Mesendoderm (in vitro differentiated cells): ENCODE measurements at regions not wholly inside any gene's neighbourhood (a gene's known extent, or its start where the extent isn't known, plus 50 kb on each side); places are given as distances from the start of the nearest gene placed in this dataset.

ENCODE experiments used
- DNase-seq: peaks from one replicate; pipeline ENCODE4 v3.0.0; 2013
- H2AK5ac ChIP-seq: 2 replicates; pipeline ENCODE4 v1.6.1; 2013; ENCODE audit warnings: low read length, inconsistent platforms
- H2BK120ac ChIP-seq: 2 replicates; pipeline ENCODE4 v1.6.1; 2013; ENCODE audit warnings: low read depth, mild to moderate bottlenecking, low read length, moderate library complexity, mixed read lengths
- H2BK15ac ChIP-seq: replicated peaks from 2 replicates; pipeline ENCODE4 v1.6.1; 2013; ENCODE audit warnings: low read depth, mild to moderate bottlenecking, moderate library complexity
- H2BK5ac ChIP-seq: 2 replicates; pipeline ENCODE4 v1.6.1; 2013; ENCODE audit warnings: low read length, inconsistent platforms
- H3K18ac ChIP-seq: 2 replicates; pipeline ENCODE4 v1.6.1; 2013; ENCODE audit warnings: mild to moderate bottlenecking, low read length, mixed read lengths
- H3K23ac ChIP-seq: one replicate; pipeline ENCODE4 v1.6.1; 2013; ENCODE audit warnings: low read length
- H3K27ac ChIP-seq: 2 replicates; pipeline ENCODE4 v1.5.1; 2013; ENCODE audit warnings: low read depth, mild to moderate bottlenecking, inconsistent platforms, low read length, moderate library complexity
- H3K27me3 ChIP-seq: 2 replicates; pipeline ENCODE4 v1.6.1; 2013; ENCODE audit warnings: low read length, control low read depth, mild to moderate bottlenecking, inconsistent platforms; ENCODE audit not compliant: insufficient read depth, poor library complexity
- H3K36me3 ChIP-seq: 2 replicates; pipeline ENCODE4 v1.6.1; 2013; ENCODE audit warnings: low read length, inconsistent platforms; ENCODE audit not compliant: control insufficient read depth, insufficient read depth
- H3K4ac ChIP-seq: one replicate; pipeline ENCODE4 v1.6.1; 2013; ENCODE audit warnings: low read depth, mild to moderate bottlenecking, low read length, moderate library complexity
- H3K4me1 ChIP-seq: 2 replicates; pipeline ENCODE4 v1.6.1; 2013; ENCODE audit warnings: low read depth, low read length, inconsistent platforms; ENCODE audit not compliant: control insufficient read depth
- H3K4me2 ChIP-seq: 2 replicates; pipeline ENCODE4 v1.6.1; 2013; ENCODE audit warnings: low read length
- H3K4me3 ChIP-seq: 2 replicates; pipeline ENCODE4 v1.5.1; 2013; ENCODE audit warnings: mild to moderate bottlenecking, low read length
- H3K56ac ChIP-seq: one replicate; pipeline ENCODE4 v1.6.1; 2013; ENCODE audit warnings: low read length
- H3K79me1 ChIP-seq: 2 replicates; pipeline ENCODE4 v1.6.1; 2013; ENCODE audit warnings: low read length, inconsistent platforms
- H3K79me2 ChIP-seq: 2 replicates; pipeline ENCODE4 v1.6.1; 2013; ENCODE audit warnings: mild to moderate bottlenecking, low read length; ENCODE audit not compliant: control insufficient read depth, insufficient read depth
- H3K9ac ChIP-seq: 2 replicates; pipeline ENCODE4 v1.6.1; 2013; ENCODE audit warnings: low read length, inconsistent platforms
- H4K5ac ChIP-seq: one replicate; pipeline ENCODE4 v1.6.1; 2013; ENCODE audit warnings: low read length
- H4K8ac ChIP-seq: one replicate; pipeline ENCODE4 v1.6.1; 2013; ENCODE audit warnings: low read depth, mild to moderate bottlenecking, control low read depth, low read length, moderate library complexity
- WGBS: extraction: QIAGEN DNeasy Blood & Tissue Kit; methylation state at CpG from one replicate; pipeline ENCODE4 v1.1.7; 2013; ENCODE audit warnings: low lambda C conversion rate, missing lambda C conversion rate; ENCODE audit not compliant: insufficient coverage; ENCODE audit errors: extremely low coverage; 5-methylcytosine and 5-hydroxymethylcytosine counted together

DNA sequence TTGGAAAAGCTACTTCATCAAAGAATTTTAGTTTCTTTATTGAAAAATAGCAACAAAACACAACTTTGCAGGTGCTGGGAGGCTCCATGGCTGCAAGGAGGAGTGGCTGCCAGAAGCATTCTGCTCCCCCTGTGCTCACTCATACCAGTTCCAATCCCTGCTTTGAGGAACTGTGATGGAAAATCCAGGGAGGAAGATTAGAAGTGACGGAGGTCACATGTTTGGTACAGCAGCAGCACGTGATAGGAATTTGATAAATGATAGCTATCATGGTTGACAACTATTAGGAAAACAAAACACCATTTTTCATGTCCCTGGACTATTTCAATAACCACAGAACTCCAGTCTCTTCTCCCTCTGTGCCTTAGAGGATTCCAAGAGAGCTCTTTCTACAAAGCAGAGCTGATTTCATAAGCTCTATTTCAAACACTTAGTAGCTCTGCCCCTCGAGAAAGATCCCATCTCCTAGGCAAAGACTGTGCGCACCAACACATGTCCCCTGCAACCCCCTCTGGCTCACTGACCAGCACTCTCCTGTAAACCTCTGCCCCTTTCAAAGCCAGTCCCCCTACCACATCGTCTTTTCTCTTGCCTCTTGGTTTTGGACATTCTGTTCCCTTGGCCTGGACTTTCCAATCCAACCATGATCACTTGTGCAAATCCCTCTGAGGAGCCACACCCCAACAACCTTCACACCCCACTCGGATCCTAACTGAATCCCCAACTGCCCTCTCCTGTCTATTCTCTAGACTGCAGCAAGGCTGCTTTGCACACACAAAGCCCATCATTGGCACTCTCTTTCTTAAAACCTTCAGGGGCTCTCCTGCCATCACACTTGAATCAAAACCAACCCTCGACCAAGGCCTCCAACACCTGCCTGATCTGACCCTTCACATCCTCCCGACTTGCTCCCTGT lies 352.4 kb upstream of the PKDCC start:
- H3K27ac ChIP-seq, result no peak overlapping the region
- no peaks in the 10 kb centered on the region for H3K79me1 ChIP-seq
- no peak overlapping the region for H3K56ac ChIP-seq
- no peak overlapping the region for H2BK15ac ChIP-seq
- H3K18ac ChIP-seq, result no peak overlapping the region
- no peak overlapping the region for H2AK5ac ChIP-seq
- DNase-seq, result no peak
- H3K4me3 ChIP-seq, result no peak overlapping the region
- no peak overlapping the region for H4K8ac ChIP-seq
- no peak overlapping the region for H3K4ac ChIP-seq
- H3K36me3 ChIP-seq, result no peaks in the 10 kb centered on the region
- no peaks in the 10 kb centered on the region for H3K27me3 ChIP-seq
- H2BK5ac ChIP-seq, result no peak overlapping the region
- WGBS, result no CpG with 5 or more reads among the region's 8 CpGs
- no peaks in the 10 kb centered on the region for H3K79me2 ChIP-seq
- no peak overlapping the region for H3K9ac ChIP-seq
- H4K5ac ChIP-seq, result no peak overlapping the region
- no peaks in the 10 kb centered on the region for H3K4me1 ChIP-seq
- H3K23ac ChIP-seq, result no peak overlapping the region
- H2BK120ac ChIP-seq, result no peak overlapping the region
- no peak overlapping the region for H3K4me2 ChIP-seq

DNA sequence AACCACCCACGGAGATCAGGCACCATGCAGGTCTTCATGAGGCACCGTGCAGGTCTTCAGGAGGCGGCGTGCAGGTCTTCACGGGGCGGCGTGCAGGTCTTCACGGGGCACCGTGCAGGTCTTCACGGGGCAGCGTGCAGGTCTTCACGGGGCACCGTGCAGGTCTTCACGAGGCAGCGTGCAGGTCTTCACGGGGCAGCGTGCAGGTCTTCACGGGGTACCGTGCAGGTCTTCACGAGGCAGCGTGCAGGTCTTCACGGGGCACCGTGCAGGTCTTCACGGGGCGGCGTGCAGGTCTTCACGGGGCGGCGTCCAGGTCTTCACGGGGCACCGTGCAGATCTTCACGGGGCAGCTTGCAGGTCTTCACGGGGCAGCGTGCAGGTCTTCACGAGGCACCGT lies 350.4 kb upstream of the PKDCC start:
- Histone ChIP-seq H2AK5ac (no peak overlapping the region), H3K18ac (no peak overlapping the region), H4K8ac (no peak overlapping the region), H3K4me2 (no peak overlapping the region), H3K56ac (no peak overlapping the region), H4K5ac (no peak overlapping the region), H3K79me2 (no peaks in the 10 kb centered on the region), H2BK5ac (no peak overlapping the region), H3K4me3 (no peak overlapping the region), H3K27me3 (no peaks in the 10 kb centered on the region), H3K4ac (no peak overlapping the region), H2BK120ac (no peak overlapping the region), H3K23ac (no peak overlapping the region), H2BK15ac (no peak overlapping the region), H3K4me1 (no peaks in the 10 kb centered on the region), H3K79me1 (no peaks in the 10 kb centered on the region), H3K9ac (no peak overlapping the region), H3K36me3 (no peaks in the 10 kb centered on the region), H3K27ac (no peak overlapping the region)
- DNase-seq, result no peak
- WGBS, result no CpG with 5 or more reads among the region's 36 CpGs

DNA sequence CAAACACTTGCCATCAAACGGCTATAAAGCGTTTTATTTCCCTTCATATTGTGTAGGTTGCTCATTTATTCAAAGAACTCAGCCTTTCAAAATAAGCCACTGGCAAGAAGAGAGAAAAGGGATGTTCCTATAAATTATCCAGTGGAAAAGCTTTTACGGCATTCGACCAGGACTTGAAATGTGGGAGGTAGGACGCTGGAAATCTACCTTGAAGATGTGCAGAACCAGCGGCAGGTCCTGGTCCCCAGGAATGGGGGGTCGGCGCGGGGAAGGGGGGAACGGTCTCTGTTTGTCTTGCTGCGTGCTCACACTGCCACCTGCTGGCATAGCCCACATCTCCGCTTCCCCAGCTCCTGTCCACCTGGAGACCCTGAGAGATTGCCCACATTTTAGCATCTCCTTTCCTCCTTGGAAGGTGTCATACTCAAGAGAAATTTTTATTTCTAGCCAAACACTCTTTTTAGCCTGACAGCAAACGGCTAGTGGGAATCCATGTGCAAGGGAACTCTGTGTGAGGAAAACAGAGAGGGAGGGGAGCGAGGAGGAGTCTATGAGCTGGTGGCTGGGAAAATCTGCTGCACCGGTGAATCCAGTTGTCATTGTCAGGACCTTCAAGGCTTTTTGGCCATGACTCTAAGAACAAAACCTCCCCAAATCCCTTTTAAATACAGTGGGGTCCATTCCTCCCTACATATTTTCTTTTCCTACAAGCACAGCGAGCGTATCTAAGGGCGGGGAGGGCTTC lies 349.0 kb upstream of the PKDCC start:
- Histone ChIP-seq H3K79me1 (no peaks in the 10 kb centered on the region), H3K4me1 (no peaks in the 10 kb centered on the region), H3K36me3 (no peaks in the 10 kb centered on the region), H4K8ac (no peak overlapping the region), H2BK5ac (no peak overlapping the region), H4K5ac (no peak overlapping the region), H3K4me3 (no peak overlapping the region), H2BK15ac (no peak overlapping the region), H2AK5ac (no peak overlapping the region), H3K27ac (no peak overlapping the region), H3K4me2 (no peak overlapping the region), H3K9ac (no peak overlapping the region), H3K4ac (no peak overlapping the region), H3K79me2 (no peaks in the 10 kb centered on the region), H3K18ac (no peak overlapping the region), H3K27me3 (no peaks in the 10 kb centered on the region), H2BK120ac (no peak overlapping the region), H3K56ac (no peak overlapping the region), H3K23ac (no peak overlapping the region)
- WGBS, result no CpG with 5 or more reads among the region's 18 CpGs
- DNase-seq, result peak; percentile 47

DNA sequence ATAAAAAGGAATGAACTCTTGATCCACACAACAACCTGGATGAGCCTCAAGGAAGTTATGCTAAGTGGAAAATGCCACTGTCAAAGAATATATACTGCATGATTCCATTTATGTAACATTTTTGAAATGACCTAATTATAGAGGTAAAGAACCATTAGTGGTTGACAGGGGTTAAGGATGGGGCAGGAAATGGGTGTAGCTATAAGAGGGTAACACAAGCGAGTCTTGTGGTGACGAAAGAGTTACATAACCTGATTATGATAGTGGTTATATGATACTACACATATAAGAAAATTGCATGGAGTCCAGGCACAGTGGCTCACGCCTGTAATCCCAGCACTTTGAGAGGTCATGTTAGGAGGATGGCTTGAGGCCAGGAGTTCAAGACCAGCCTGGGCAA lies 346.6 kb upstream of the PKDCC start:
- Histone ChIP-seq H3K4me2 (no peak overlapping the region), H3K4me3 (no peak overlapping the region)
- no CpG with 5 or more reads among the region's 3 CpGs for WGBS

DNA sequence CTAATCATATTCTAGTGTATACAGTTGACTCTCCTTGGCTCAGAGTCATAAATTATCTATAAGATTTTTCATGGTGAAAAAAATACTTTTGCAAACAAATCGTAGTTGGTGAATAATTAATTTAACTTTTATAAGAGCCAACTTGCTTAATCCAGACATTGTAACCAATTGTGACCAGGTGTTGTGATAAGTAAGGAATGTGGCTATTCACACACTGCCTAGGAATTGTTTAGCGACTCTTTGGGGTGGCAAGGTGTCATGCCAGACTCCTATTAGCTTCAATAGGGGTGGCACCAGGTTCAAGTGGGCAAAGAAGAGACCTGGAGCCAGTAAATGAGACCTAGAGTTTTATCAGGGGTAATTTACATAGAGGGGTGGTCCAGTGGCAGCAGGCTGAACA lies 344.7 kb upstream of the PKDCC start:
- Histone ChIP-seq H3K4me1 (no peaks in the 10 kb centered on the region), H4K5ac (no peak overlapping the region), H2BK5ac (no peak overlapping the region), H3K56ac (no peak overlapping the region), H3K9ac (no peak overlapping the region), H3K4me2 (no peak overlapping the region), H2BK15ac (no peak overlapping the region), H3K79me1 (no peaks in the 10 kb centered on the region), H3K27me3 (no peaks in the 10 kb centered on the region), H3K4me3 (no peak overlapping the region), H4K8ac (no peak overlapping the region), H2BK120ac (no peak overlapping the region), H3K79me2 (no peaks in the 10 kb centered on the region), H3K36me3 (no peaks in the 10 kb centered on the region), H3K23ac (no peak overlapping the region), H3K18ac (no peak overlapping the region), H3K4ac (no peak overlapping the region), H2AK5ac (no peak overlapping the region), H3K27ac (no peak overlapping the region)
- DNase-seq, result no peak
- WGBS, result no CpG with 5 or more reads among the region's 2 CpGs

More for the DNA sequence above, 346.6 kb upstream of the PKDCC start:
- Histone ChIP-seq H3K4me1 (no peaks in the 10 kb centered on the region), H2BK5ac (no peak overlapping the region), H4K8ac (no peak overlapping the region), H3K56ac (no peak overlapping the region), H3K27ac (no peak overlapping the region), H4K5ac (no peak overlapping the region), H3K27me3 (no peaks in the 10 kb centered on the region), H2BK15ac (no peak overlapping the region), H3K23ac (no peak overlapping the region), H2BK120ac (no peak overlapping the region), H3K4ac (no peak overlapping the region), H3K79me1 (no peaks in the 10 kb centered on the region), H3K18ac (no peak overlapping the region), H3K9ac (no peak overlapping the region), H3K79me2 (no peaks in the 10 kb centered on the region), H3K36me3 (no peaks in the 10 kb centered on the region), H2AK5ac (no peak overlapping the region)
- DNase-seq, result no peak
